Fibroblast of peridontal ligament (primary cell): ENCODE measurements at regions not wholly inside any gene's neighbourhood (a gene's known extent, or its start where the extent isn't known, plus 50 kb on each side); places are given as distances from the start of the nearest gene placed in this dataset.
"Not testable (repeated sequence)": the region's sequence is repeated elsewhere in the genome, so short reads cannot be mapped to it uniquely, and the experiment has no call there.

Source experiments
- DNase-seq: peaks from one replicate; pipeline ENCODE4 v3.0.0-alpha.2; 2010; ENCODE audit errors: extremely low read depth

- peak; percentile 54 for DNase-seq
Measured at GRCh38 chr20:53856300-53857295, 213.8 kb downstream of the BCAS1 start.

DNA sequence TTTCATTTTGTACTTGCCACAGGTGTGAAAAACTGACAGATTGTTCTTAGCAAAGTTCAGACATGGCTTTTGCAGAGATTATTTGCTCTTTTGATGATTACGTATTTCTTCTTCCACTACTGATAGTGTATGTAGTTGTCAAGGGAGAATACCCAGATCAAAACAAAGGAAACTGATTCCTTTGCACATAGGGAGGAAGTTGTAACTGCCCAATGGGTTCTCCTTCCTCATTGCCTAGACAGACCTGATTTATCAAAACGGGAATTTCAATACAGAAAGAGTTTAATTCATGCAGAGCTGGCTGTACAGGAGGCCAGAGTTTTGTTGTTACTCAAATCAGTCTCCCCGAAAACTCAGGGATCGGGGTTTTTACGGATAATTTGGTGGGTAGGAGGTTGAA, 214.7 kb downstream of the BCAS1 start:
- DNase-seq = no peak

DNA sequence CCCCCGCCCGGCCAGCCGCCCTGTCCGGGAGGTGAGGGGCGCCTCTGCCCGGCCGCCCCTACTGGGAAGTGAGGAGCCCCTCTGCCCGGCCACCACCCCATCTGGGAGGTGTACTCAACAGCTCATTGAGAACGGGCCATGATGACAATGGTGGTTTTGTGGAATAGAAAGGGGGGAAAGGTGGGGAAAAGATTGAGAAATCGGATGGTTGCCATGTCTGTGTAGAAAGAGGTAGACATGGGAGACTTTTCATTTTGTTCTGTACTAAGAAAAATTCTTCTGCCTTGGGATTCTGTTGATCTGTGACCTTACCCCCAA, 215.8 kb downstream of the BCAS1 start:
- DNase-seq = not testable (repeated sequence)

GRCh38 chr20:53853111-53853713, 217.2 kb downstream of the BCAS1 start:
- no peak for DNase-seq

GRCh38 chr20:53852691-53853090, 217.7 kb downstream of the BCAS1 start:
- no peak for DNase-seq

GRCh38 chr20:53852014-53852413, 218.4 kb downstream of the BCAS1 start:
- no peak for DNase-seq

DNA sequence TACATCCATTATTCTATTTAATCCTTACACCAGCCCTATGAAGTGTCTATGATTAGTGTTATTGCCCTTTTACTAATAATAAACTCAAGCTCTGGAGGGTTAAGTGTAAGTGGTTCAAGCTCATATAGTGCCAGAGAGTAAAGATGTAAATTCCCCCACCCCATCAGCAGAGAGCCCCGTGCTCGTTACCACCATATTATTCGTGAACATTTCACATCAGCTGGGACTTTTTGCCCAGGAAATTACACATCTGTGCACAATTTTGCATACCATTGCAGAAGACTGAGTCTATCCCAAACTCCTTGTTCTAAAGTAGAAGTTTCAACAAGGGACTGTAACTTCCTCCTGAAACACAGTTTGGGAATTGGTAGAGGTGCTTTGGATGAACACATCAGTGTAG, 220.1 kb downstream of the BCAS1 start:
- no peak for DNase-seq

- no peak for DNase-seq
Measured at GRCh38 chr20:53849471-53850059, 220.8 kb downstream of the BCAS1 start.

DNA sequence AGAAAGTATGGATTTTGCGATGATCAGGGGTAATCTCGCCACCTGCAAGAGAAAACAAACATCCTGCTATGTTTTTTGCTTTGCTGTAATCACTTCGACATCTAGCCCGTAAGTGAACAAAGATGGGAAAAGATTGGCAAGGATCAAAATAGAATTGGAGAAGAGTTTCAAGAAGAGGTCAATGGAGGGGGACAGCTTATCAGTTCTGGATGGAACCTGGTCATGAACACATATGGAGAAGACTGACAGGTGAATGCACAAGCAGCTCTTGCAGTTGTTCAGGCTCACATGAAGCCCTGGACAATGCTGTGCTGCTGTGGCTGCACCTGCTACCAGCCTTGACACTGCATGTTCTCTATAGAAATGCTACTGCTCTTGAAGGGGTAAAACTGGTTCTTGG, 222.1 kb downstream of the BCAS1 start:
- no peak for DNase-seq

DNA sequence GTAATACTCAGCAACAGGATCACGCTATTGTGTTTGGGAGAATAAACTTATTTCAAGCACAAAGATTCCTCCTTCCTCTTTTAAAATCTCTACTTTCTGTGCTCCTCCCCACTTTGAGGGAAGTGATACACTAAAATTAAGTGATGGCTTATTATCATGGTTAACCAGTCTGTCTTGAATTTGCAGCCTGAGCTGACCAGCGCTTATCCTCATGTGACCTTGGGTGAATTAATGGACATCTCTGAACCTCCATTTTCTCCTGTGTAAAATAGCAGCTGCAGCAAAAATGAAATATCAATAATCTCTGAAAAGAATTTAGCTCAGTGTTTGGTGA, 222.6 kb downstream of the BCAS1 start:
- no peak for DNase-seq

GRCh38 chr20:53847139-53847836, 223.1 kb downstream of the BCAS1 start:
- no peak for DNase-seq

DNA sequence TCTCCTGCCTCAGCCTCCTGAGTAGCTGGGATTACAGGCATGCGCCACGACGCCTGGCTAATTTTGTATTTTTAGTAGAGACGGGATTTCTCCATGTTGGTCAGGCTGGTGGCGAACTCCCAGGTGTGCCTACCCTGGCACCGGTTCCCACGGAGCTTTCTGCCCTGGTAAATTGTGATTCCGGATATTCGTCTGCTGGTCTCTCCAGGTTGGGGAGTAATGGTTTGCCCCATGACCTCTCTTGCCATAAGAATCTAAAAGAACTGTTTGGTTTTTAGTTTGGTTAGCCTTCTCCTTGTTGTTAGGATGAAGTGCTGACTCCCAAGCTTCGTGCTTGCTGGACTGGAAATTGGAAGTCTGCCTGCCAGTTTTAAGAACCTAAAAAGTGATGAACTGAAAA, 223.8 kb downstream of the BCAS1 start:
- DNase-seq = no peak

- no peak for DNase-seq
Measured at GRCh38 chr20:53845980-53846379, 224.4 kb downstream of the BCAS1 start.

GRCh38 chr20:53844259-53844658, 226.1 kb downstream of the BCAS1 start:
- no peak for DNase-seq

- DNase-seq = no peak
Measured at GRCh38 chr20:53843645-53844044, 226.7 kb downstream of the BCAS1 start.

GRCh38 chr20:53842301-53843099, 227.9 kb downstream of the BCAS1 start:
- no peak for DNase-seq

DNA sequence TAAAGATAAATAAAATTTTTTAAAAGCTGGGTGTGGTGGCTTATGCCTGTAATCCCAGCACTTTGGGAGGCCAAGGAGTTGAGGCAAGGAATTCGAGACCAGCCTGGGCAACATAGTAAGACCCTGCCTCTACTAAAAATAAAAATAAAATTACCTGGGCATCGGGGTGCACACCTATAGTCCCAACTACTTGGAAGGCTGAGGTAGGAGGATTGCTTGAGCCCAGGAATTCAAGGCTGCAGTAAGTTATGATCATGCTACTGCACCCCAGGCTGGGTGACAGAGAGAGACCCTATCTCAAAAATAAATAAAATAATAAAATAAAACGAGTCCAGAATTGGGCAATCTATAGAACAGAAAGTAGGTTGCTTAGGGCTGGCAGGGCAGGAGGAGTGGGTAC, 228.7 kb downstream of the BCAS1 start:
- no peak for DNase-seq

- no peak for DNase-seq
Measured at GRCh38 chr20:53840532-53840931, 229.9 kb downstream of the BCAS1 start.

DNA sequence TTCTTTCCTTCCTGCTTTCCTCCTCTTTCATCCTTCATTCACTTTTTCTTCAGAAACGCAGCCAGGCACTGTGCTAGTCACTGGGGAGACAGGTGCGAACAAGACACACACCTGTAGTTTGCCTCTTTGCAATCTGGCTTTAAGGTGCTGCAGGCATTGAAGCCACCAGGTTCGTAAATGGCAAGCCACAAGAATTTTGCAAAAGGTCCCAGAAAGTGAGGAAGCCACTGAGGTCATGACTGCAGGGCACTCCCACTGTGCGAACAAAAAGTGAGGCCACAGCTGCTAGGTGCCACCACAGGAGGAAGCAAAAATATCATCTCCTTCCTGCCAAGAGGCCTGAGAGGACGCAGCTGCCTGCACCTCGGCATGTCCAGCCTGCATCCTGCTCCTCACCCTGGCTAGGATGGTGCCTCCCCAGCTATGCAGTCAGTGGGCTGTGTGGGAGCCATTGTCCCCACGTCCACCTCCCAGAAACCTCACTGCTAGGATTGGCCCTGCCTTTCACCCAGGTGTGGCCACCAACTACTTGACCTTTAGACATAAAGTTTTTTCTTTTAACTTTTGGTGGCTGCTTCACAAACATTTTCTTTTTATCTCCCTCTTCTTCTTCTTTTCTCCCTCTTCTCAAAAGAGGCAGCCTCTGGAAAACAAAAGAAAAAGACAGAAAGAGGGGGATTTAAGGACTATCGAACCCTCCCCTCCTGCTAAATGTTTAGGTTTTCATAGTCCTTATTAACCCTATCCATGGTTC, 230.8 kb downstream of the BCAS1 start:
- DNase-seq = no peak

GRCh38 chr20:53838311-53838868, 232.0 kb downstream of the BCAS1 start:
- no peak for DNase-seq
